PC-9 (cell line): ENCODE measurements at regions not wholly inside any gene's neighbourhood (a gene's known extent, or its start where the extent isn't known, plus 50 kb on each side); places are given as distances from the start of the nearest gene placed in this dataset.

Source experiments
- BruUV-seq: library from RNA; stranded (reverse); fragments of 400-500 nt; replicated peaks from 2 replicates; lab custom pipeline; 2021; lab: Mats Ljungman, UMichigan
- CTCF ChIA-PET: fragments of 300-600 bp; sonication (Branson Sonifier 250); formaldehyde crosslinking; loops from one replicate; lab custom pipeline; 2022; ENCODE audit warnings: antibody characterized with exemption; lab: Charles Lee
- POLR2A ChIA-PET: fragments of 300-600 bp; sonication (Branson Sonifier 250); formaldehyde crosslinking; loops from one replicate; lab custom pipeline; 2022; ENCODE audit warnings: antibody characterized with exemption; ENCODE audit not compliant: unreplicated experiment; lab: Charles Lee
- DNase-seq, 2 experiments: peaks; one replicate each; pipeline versions ENCODE4 v3.0.0 to v3.0.0-alpha.2; 2015 to 2022; ENCODE audit warnings: mixed read lengths in 1 of 2
- H2AFZ ChIP-seq: fragments of 200-600 bp; sonication (generic); 2 replicates; pipeline ENCODE4 v1.8.1; 2017; ENCODE audit warnings: antibody characterized with exemption
- H3F3A ChIP-seq: fragments of 200-600 bp; sonication (generic); 2 replicates; pipeline ENCODE4 v1.8.1; 2017; ENCODE audit warnings: antibody characterized with exemption, mild to moderate bottlenecking, low read depth; ENCODE audit not compliant: insufficient read depth
- H3K27ac ChIP-seq: fragments of 200-600 bp; sonication (generic); 2 replicates; pipeline ENCODE4 v1.6.1; 2016; ENCODE audit warnings: mixed run types
- H3K27me3 ChIP-seq: fragments of 200-600 bp; sonication (generic); 2 replicates; pipeline ENCODE4 v1.6.1; 2016; ENCODE audit warnings: low read depth, mixed run types; ENCODE audit not compliant: insufficient read depth
- H3K36me3 ChIP-seq: fragments of 200-600 bp; sonication (generic); 2 replicates; pipeline ENCODE4 v1.6.1; 2016; ENCODE audit warnings: low read depth, mixed run types
- H3K4me1 ChIP-seq: fragments of 200-600 bp; sonication (generic); replicated peaks from 2 replicates; pipeline ENCODE4 v1.6.1; 2016; ENCODE audit warnings: mixed run types; ENCODE audit not compliant: insufficient read depth
- H3K4me2 ChIP-seq: fragments of 200-600 bp; sonication (generic); 2 replicates; pipeline ENCODE4 v1.6.1; 2017; ENCODE audit warnings: mixed run types
- H3K4me3 ChIP-seq: fragments of 200-600 bp; sonication (generic); 2 replicates; pipeline ENCODE4 v1.6.1; 2016; ENCODE audit warnings: mixed run types
- H3K79me2 ChIP-seq: fragments of 200-600 bp; sonication (generic); 2 replicates; pipeline ENCODE4 v1.6.1; 2017; ENCODE audit warnings: low read depth, mixed run types
- H3K9me2 ChIP-seq: fragments of 200-600 bp; sonication (generic); 2 replicates; pipeline ENCODE4 v1.8.1; 2017; ENCODE audit warnings: mild to moderate bottlenecking; ENCODE audit not compliant: insufficient read depth
- H3K9me3 ChIP-seq: fragments of 200-600 bp; sonication (generic); 2 replicates; pipeline ENCODE4 v1.8.1; 2016; ENCODE audit warnings: low read depth; ENCODE audit not compliant: insufficient read depth
- H4K20me1 ChIP-seq: fragments of 200-600 bp; sonication (generic); 2 replicates; pipeline ENCODE4 v1.8.1; 2017; ENCODE audit not compliant: insufficient read depth
- EZH2 ChIP-seq: fragments of 200-600 bp; sonication (generic); IDR thresholded peaks from 2 replicates; pipeline ENCODE4 v1.8.0; 2017; ENCODE audit warnings: antibody characterized with exemption, low read depth
- intact Hi-C: fragments of 100-400 bp; cut with micrococcal nuclease; formaldehyde crosslinking; loops from one replicate; pipeline ENCODE4 v1.10.0; 2022; ENCODE audit not compliant: unreplicated experiment
- TF ChIP-seq, protein P1 (sequence below): fragments of 200-600 bp; sonication (generic); conservative IDR thresholded peaks from 2 replicates; pipeline ENCODE4 v1.6.1; 2017; ENCODE audit warnings: mixed run types, antibody characterized with exemption, mild to moderate bottlenecking, moderate library complexity

DNA sequence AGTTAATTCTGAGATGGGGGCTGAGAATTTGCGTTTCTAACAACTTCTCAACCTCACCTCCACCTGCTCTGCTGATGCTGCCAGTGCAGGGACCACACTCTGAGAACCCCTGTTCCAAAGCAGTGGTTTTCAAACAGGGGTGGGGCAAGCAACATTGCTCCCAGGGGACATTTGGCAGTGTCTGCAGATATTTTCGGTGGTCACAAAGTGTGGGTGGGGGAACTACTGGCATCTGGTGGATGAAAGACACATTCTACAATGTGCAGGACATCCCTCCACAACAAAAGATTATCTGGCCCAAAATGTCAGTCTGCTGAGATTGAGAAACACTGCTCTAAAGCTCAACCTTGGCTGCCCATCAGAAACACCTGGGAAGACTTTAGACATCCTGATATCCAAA is 188.7 kb upstream of the SATB2 start:
- H3K4me2 ChIP-seq = no peak overlapping the region
- H3K9me2 ChIP-seq = no peaks in the 10 kb centered on the region
- H3K36me3 ChIP-seq = no peaks in the 10 kb centered on the region
- no peaks in the 10 kb centered on the region for H3K79me2 ChIP-seq
- intact Hi-C loops = no loop called here
- no peak overlapping the region for H3K27ac ChIP-seq
- no peaks in the 10 kb centered on the region for H4K20me1 ChIP-seq
- no TSS peak for BruUV-seq
- DNase-seq = no peak
- CTCF ChIA-PET = no interaction called here
- no peaks in the 10 kb centered on the region for H3K27me3 ChIP-seq
- no peaks in the 10 kb centered on the region for H3K4me1 ChIP-seq
- TF ChIP-seq, protein P1, sequence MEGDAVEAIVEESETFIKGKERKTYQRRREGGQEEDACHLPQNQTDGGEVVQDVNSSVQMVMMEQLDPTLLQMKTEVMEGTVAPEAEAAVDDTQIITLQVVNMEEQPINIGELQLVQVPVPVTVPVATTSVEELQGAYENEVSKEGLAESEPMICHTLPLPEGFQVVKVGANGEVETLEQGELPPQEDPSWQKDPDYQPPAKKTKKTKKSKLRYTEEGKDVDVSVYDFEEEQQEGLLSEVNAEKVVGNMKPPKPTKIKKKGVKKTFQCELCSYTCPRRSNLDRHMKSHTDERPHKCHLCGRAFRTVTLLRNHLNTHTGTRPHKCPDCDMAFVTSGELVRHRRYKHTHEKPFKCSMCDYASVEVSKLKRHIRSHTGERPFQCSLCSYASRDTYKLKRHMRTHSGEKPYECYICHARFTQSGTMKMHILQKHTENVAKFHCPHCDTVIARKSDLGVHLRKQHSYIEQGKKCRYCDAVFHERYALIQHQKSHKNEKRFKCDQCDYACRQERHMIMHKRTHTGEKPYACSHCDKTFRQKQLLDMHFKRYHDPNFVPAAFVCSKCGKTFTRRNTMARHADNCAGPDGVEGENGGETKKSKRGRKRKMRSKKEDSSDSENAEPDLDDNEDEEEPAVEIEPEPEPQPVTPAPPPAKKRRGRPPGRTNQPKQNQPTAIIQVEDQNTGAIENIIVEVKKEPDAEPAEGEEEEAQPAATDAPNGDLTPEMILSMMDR = no peak
- TF ChIP-seq EZH2 = no peak
- no peaks in the 10 kb centered on the region for H3K9me3 ChIP-seq
- no peaks in the 10 kb centered on the region for H3F3A ChIP-seq
- no peak overlapping the region for H2AFZ ChIP-seq
- POLR2A ChIA-PET = no interaction called here
- H3K4me3 ChIP-seq = no peak overlapping the region

DNA sequence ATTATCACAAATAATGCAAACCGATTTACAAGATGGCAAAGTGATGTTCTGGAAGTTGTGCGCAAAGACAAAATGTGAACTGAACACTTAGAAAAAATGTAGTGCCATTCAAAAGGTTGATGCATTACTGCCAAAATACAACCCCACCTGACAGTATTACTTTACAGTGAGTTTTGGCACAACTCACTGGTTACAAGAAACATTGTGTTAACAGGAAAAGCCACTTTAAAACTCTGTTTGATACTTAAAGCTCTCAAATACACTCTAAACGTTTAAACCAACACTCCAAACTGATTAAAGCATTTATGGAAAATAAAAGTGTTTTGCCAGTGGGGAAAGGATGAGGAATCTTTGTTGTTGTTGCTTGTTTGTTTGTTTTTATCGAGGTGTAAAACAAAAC is 173.4 kb upstream of the SATB2 start:
- Histone ChIP-seq H3K79me2 (no peaks in the 10 kb centered on the region), H3K27ac (no peak overlapping the region), H3K4me1 (no peaks in the 10 kb centered on the region), H4K20me1 (no peaks in the 10 kb centered on the region), H3K9me2 (no peaks in the 10 kb centered on the region), H3K4me3 (no peak overlapping the region), H3K9me3 (no peaks in the 10 kb centered on the region), H3K4me2 (no peak overlapping the region), H3F3A (no peaks in the 10 kb centered on the region), H2AFZ (no peak overlapping the region), H3K36me3 (no peaks in the 10 kb centered on the region), H3K27me3 (no peaks in the 10 kb centered on the region)
- ChIA-PET CTCF (no interaction called here), POLR2A (no interaction called here)
- intact Hi-C loops = no loop called here
- DNase-seq = no peak
- BruUV-seq = no TSS peak
- TF ChIP-seq EZH2 = no peak
- TF ChIP-seq, protein P1 = no peak

DNA sequence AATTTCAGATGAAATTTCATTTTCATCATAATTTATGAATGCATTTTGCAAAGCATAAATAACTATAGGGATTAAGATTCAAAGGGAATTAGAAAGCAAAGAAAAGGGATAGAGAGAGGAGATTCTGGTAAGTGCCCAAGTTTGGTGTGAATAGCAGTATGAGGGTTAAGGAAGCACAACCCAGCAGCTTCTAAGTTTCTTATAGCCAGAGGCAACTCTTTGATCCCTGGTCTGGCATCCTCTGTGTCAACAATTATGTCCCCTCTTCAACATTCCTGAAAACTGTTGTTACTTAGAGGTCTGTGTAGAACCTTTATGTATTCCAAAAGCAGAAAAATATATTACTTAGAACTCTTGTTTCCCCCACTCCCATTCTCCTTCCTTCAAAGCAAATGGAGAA is 171.6 kb upstream of the SATB2 start:
- TF ChIP-seq, protein P1 = no peak
- TF ChIP-seq EZH2 = no peak
- H3K9me3 ChIP-seq = no peaks in the 10 kb centered on the region
- ChIA-PET CTCF (no interaction called here), POLR2A (no interaction called here)
- no peaks in the 10 kb centered on the region for H3K27me3 ChIP-seq
- H3K4me2 ChIP-seq = no peak overlapping the region
- intact Hi-C loops = no loop called here
- no TSS peak for BruUV-seq
- H3F3A ChIP-seq = no peaks in the 10 kb centered on the region
- no peaks in the 10 kb centered on the region for H3K9me2 ChIP-seq
- H3K4me1 ChIP-seq = no peaks in the 10 kb centered on the region
- DNase-seq = no peak
- no peaks in the 10 kb centered on the region for H3K36me3 ChIP-seq
- no peak overlapping the region for H3K27ac ChIP-seq
- no peaks in the 10 kb centered on the region for H3K79me2 ChIP-seq
- H2AFZ ChIP-seq = no peak overlapping the region
- H3K4me3 ChIP-seq = no peak overlapping the region
- no peaks in the 10 kb centered on the region for H4K20me1 ChIP-seq
